ENCODE measurements at regions not wholly inside any gene's neighbourhood (a gene's known extent, or its start where the extent isn't known, plus 50 kb on each side); places are given as distances from the start of the nearest gene placed in this dataset.
"Not testable (repeated sequence)": the region's sequence is repeated elsewhere in the genome, so short reads cannot be mapped to it uniquely, and the experiment has no call there.

- DNase-seq = no peak
Observed at GRCh38 chrY:7871304-7871932, 959.9 kb upstream of the AMELY start.

GRCh38 chrY:7866976-7867375 is 955.4 kb upstream of the AMELY start:
- no peak for DNase-seq

GRCh38 chrY:7860781-7861614 is 949.4 kb upstream of the AMELY start:
- no peak for DNase-seq

- DNase-seq = no peak
Observed at GRCh38 chrY:7850191-7850590, 938.6 kb upstream of the AMELY start.

GRCh38 chrY:7845776-7846175 is 934.2 kb upstream of the AMELY start:
- no peak for DNase-seq

- peak; percentile 27 for DNase-seq
Observed at GRCh38 chrY:7837046-7837445, 925.5 kb upstream of the AMELY start.

GRCh38 chrY:7836366-7836765 is 924.8 kb upstream of the AMELY start:
- no peak for DNase-seq

- no peak for DNase-seq
Observed at GRCh38 chrY:7835416-7835815, 923.9 kb upstream of the AMELY start.

- DNase-seq = no peak
Observed at GRCh38 chrY:7834284-7834683, 922.7 kb upstream of the AMELY start.

GRCh38 chrY:7830881-7831280 is 919.3 kb upstream of the AMELY start:
- DNase-seq = not testable (repeated sequence)

GRCh38 chrY:7826533-7826932 is 915.0 kb upstream of the AMELY start:
- DNase-seq = peak; percentile 0

GRCh38 chrY:7825874-7826273 is 914.3 kb upstream of the AMELY start:
- DNase-seq = no peak

- no peak for DNase-seq
Observed at GRCh38 chrY:7821295-7822035, 909.9 kb upstream of the AMELY start.

- peak; percentile 50 for DNase-seq
Observed at GRCh38 chrY:7818924-7819323, 907.4 kb upstream of the AMELY start.

- DNase-seq = no peak
Observed at GRCh38 chrY:7816567-7816966, 905.0 kb upstream of the AMELY start.

GRCh38 chrY:7815921-7816320 is 904.4 kb upstream of the AMELY start:
- no peak for DNase-seq

- no peak for DNase-seq
Observed at GRCh38 chrY:7815285-7815684, 903.7 kb upstream of the AMELY start.

GRCh38 chrY:7814361-7814760 is 902.8 kb upstream of the AMELY start:
- no peak for DNase-seq

- DNase-seq = no peak
Observed at GRCh38 chrY:7810359-7810758, 898.8 kb upstream of the AMELY start.

GRCh38 chrY:7807516-7807870 is 895.9 kb upstream of the AMELY start:
- no peak for DNase-seq

- no peak for DNase-seq
Observed at GRCh38 chrY:7806592-7807515, 895.3 kb upstream of the AMELY start.

GRCh38 chrY:7805624-7806023 is 894.1 kb upstream of the AMELY start:
- DNase-seq = no peak

- peak; percentile 49 for DNase-seq
Observed at GRCh38 chrY:7803737-7804136, 892.2 kb upstream of the AMELY start.
